NCI-H748 (cell line): ENCODE measurements at regions not wholly inside any gene's neighbourhood (a gene's known extent, or its start where the extent isn't known, plus 50 kb on each side); places are given as distances from the start of the nearest gene placed in this dataset.

ENCODE experiments used
- DNase-seq: peaks from one replicate; lab custom pipeline; 2025; ENCODE audit not compliant: unreplicated experiment; lab: John Stamatoyannopoulos, UW

- DNase-seq, result no peak
Measured at GRCh38 chr13:90783273-90783672, 564.2 kb upstream of the MIR17HG start.

- DNase-seq, result no peak
Measured at GRCh38 chr13:90787007-90787406, 560.5 kb upstream of the MIR17HG start.

- no peak for DNase-seq
Measured at GRCh38 chr13:90792335-90792734, 555.2 kb upstream of the MIR17HG start.

GRCh38 chr13:90793261-90793820 is 554.1 kb upstream of the MIR17HG start:
- DNase-seq, result no peak

GRCh38 chr13:90796474-90796873 is 551.0 kb upstream of the MIR17HG start:
- no peak for DNase-seq

- no peak for DNase-seq
Measured at GRCh38 chr13:90797335-90797734, 550.2 kb upstream of the MIR17HG start.

- no peak for DNase-seq
Measured at GRCh38 chr13:90798381-90798780, 549.1 kb upstream of the MIR17HG start.

GRCh38 chr13:90800082-90800746 is 547.3 kb upstream of the MIR17HG start:
- DNase-seq, result no peak

GRCh38 chr13:90801621-90802020 is 545.9 kb upstream of the MIR17HG start:
- peak; percentile 49 for DNase-seq

GRCh38 chr13:90803210-90803609 is 544.3 kb upstream of the MIR17HG start:
- no peak for DNase-seq

- no peak for DNase-seq
Measured at GRCh38 chr13:90806016-90806615, 541.4 kb upstream of the MIR17HG start.

- DNase-seq, result no peak
Measured at GRCh38 chr13:90806892-90807291, 540.6 kb upstream of the MIR17HG start.

GRCh38 chr13:90808838-90809237 is 538.6 kb upstream of the MIR17HG start:
- DNase-seq, result no peak

GRCh38 chr13:90824032-90824431 is 523.5 kb upstream of the MIR17HG start:
- no peak for DNase-seq

- no peak for DNase-seq
Measured at GRCh38 chr13:90826688-90827087, 520.8 kb upstream of the MIR17HG start.

- no peak for DNase-seq
Measured at GRCh38 chr13:90830782-90831181, 516.7 kb upstream of the MIR17HG start.

GRCh38 chr13:90833951-90834350 is 513.5 kb upstream of the MIR17HG start:
- DNase-seq, result no peak

GRCh38 chr13:90834700-90835099 is 512.8 kb upstream of the MIR17HG start:
- DNase-seq, result no peak

- DNase-seq, result no peak
Measured at GRCh38 chr13:90835826-90836225, 511.7 kb upstream of the MIR17HG start.

- no peak for DNase-seq
Measured at GRCh38 chr13:90838317-90838960, 509.0 kb upstream of the MIR17HG start.

- no peak for DNase-seq
Measured at GRCh38 chr13:90839061-90839460, 508.4 kb upstream of the MIR17HG start.

- no peak for DNase-seq
Measured at GRCh38 chr13:90846936-90847335, 500.6 kb upstream of the MIR17HG start.
